Hepatocyte (in vitro differentiated cells): ENCODE measurements at regions not wholly inside any gene's neighbourhood (a gene's known extent, or its start where the extent isn't known, plus 50 kb on each side); places are given as distances from the start of the nearest gene placed in this dataset.

Source experiments
- EZH2 ChIP-seq: fragments of 200-600 bp; sonication (generic); IDR thresholded peaks from 2 replicates; pipeline ENCODE4 v1.6.1; 2016; ENCODE audit warnings: antibody characterized with exemption, mild to moderate bottlenecking, borderline replicate concordance
- TF ChIP-seq, protein P1 (sequence below): fragments of 200-600 bp; sonication (generic); IDR thresholded peaks from 2 replicates; pipeline ENCODE4 v1.5.1; 2016; ENCODE audit warnings: antibody characterized with exemption, mild to moderate bottlenecking; ENCODE audit not compliant: poor library complexity

DNA sequence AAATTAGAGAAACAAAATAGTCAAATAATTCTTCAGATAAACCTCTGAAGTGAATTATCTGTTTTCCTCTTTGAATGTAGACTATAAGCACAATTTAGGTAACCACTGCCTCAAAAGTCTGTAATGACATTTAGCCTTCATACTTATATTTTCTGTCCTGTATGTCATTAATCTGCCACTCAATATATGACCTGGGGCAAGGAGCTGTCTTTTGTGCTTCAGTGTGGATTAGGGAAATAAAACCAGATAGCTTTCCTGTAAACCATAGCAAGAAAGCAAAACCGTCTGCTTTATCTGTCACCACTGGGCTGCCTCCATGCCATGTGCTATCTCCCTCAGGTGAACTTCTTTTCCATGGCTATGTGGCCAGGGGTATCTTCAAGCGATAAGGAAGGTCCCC lies 606.6 kb upstream of the C9orf72 start:
- TF ChIP-seq, protein P1, sequence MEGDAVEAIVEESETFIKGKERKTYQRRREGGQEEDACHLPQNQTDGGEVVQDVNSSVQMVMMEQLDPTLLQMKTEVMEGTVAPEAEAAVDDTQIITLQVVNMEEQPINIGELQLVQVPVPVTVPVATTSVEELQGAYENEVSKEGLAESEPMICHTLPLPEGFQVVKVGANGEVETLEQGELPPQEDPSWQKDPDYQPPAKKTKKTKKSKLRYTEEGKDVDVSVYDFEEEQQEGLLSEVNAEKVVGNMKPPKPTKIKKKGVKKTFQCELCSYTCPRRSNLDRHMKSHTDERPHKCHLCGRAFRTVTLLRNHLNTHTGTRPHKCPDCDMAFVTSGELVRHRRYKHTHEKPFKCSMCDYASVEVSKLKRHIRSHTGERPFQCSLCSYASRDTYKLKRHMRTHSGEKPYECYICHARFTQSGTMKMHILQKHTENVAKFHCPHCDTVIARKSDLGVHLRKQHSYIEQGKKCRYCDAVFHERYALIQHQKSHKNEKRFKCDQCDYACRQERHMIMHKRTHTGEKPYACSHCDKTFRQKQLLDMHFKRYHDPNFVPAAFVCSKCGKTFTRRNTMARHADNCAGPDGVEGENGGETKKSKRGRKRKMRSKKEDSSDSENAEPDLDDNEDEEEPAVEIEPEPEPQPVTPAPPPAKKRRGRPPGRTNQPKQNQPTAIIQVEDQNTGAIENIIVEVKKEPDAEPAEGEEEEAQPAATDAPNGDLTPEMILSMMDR, result no peak
- no peak for TF ChIP-seq EZH2
